Stimulated activated CD4-positive, alpha-beta T cell treated with anti-CD3 and anti-CD28 coated beads, Interleukin-15, amount 100 ng/mL, for 48 hours (primary cell): ENCODE measurements at regions not wholly inside any gene's neighbourhood (a gene's known extent, or its start where the extent isn't known, plus 50 kb on each side); places are given as distances from the start of the nearest gene placed in this dataset.
"Not testable (repeated sequence)": the region's sequence is repeated elsewhere in the genome, so short reads cannot be mapped to it uniquely, and the experiment has no call there.

ENCODE experiments used
- DNase-seq, 2 donors: peaks; one replicate each; pipeline ENCODE4 v3.0.0-alpha.2; 2020; ENCODE audit warnings: low read depth in 2 of 2

- no peak for DNase-seq
Measured at GRCh38 chr5:152051499-152052454, 127.1 kb upstream of the GLRA1 start.

- DNase-seq: no peak
Measured at GRCh38 chr5:152046361-152046760, 121.7 kb upstream of the GLRA1 start.

- DNase-seq: not testable (repeated sequence)
Measured at GRCh38 chr5:152038856-152039255, 114.2 kb upstream of the GLRA1 start.

GRCh38 chr5:152026328-152027024 lies 101.8 kb upstream of the GLRA1 start:
- DNase-seq: not testable (repeated sequence)

- DNase-seq: no peak
Measured at GRCh38 chr5:152016421-152016820, 91.8 kb upstream of the GLRA1 start.

GRCh38 chr5:152007653-152008335 lies 83.1 kb upstream of the GLRA1 start:
- DNase-seq: no peak

GRCh38 chr5:152004095-152004494 lies 79.4 kb upstream of the GLRA1 start:
- DNase-seq: no peak
